Smooth muscle cell (in vitro differentiated cells): ENCODE measurements at regions not wholly inside any gene's neighbourhood (a gene's known extent, or its start where the extent isn't known, plus 50 kb on each side); places are given as distances from the start of the nearest gene placed in this dataset.

ENCODE experiments used
- DNase-seq: peaks from one replicate; lab custom pipeline; 2025; ENCODE audit not compliant: unreplicated experiment; lab: John Stamatoyannopoulos, UW
- H2AFZ ChIP-seq: fragments of 200-600 bp; sonication (generic); 2 replicates; pipeline ENCODE4 v1.6.0; 2016; ENCODE audit warnings: antibody characterized with exemption, low read depth, mild to moderate bottlenecking
- H3F3A ChIP-seq: fragments of 200-600 bp; sonication (generic); 2 replicates; pipeline ENCODE4 v1.6.0; 2017; ENCODE audit warnings: antibody characterized with exemption, low read depth
- H3K27ac ChIP-seq: fragments of 200-600 bp; sonication (generic); 2 replicates; pipeline ENCODE4 v1.5.1; 2016; ENCODE audit warnings: low read depth, mild to moderate bottlenecking
- H3K27me3 ChIP-seq: fragments of 200-600 bp; sonication (generic); 2 replicates; pipeline ENCODE4 v1.6.1; 2016; ENCODE audit warnings: low read depth, mild to moderate bottlenecking
- H3K36me3 ChIP-seq: fragments of 200-600 bp; sonication (generic); 2 replicates; pipeline ENCODE4 v1.5.1; 2016; ENCODE audit warnings: low read depth
- H3K4me1 ChIP-seq: fragments of 200-600 bp; sonication (generic); 2 replicates; pipeline ENCODE4 v1.5.1; 2016; ENCODE audit warnings: low read depth
- H3K4me2 ChIP-seq: fragments of 200-600 bp; sonication (generic); 2 replicates; pipeline ENCODE4 v1.6.0; 2016; ENCODE audit warnings: mild to moderate bottlenecking
- H3K4me3 ChIP-seq: fragments of 200-600 bp; sonication (generic); 2 replicates; pipeline ENCODE4 v1.5.1; 2016; ENCODE audit warnings: mild to moderate bottlenecking
- H3K79me2 ChIP-seq: fragments of 200-600 bp; sonication (generic); 2 replicates; pipeline ENCODE4 v1.6.0; 2016; ENCODE audit warnings: low read depth, mild to moderate bottlenecking
- H3K9ac ChIP-seq: fragments of 200-600 bp; sonication (generic); 2 replicates; pipeline ENCODE4 v1.6.0; 2016; ENCODE audit warnings: low read depth
- H3K9me3 ChIP-seq: fragments of 200-600 bp; sonication (generic); replicated peaks from 2 replicates; pipeline ENCODE4 v1.5.1; 2016; ENCODE audit warnings: low read depth
- H4K20me1 ChIP-seq: fragments of 200-600 bp; sonication (generic); 2 replicates; pipeline ENCODE4 v1.6.0; 2016; ENCODE audit warnings: low read depth
- CTCF ChIP-seq: fragments of 200-600 bp; sonication (generic); IDR thresholded peaks from 2 replicates; pipeline ENCODE4 v1.5.1; 2017; ENCODE audit warnings: borderline replicate concordance, mild to moderate bottlenecking, antibody characterized with exemption; ENCODE audit not compliant: insufficient read depth, poor library complexity, severe bottlenecking
- WGBS: methylation state at CpG from one replicate; pipeline ENCODE4 v1.1.7; 2016; ENCODE audit warnings: low lambda C conversion rate; 5-methylcytosine and 5-hydroxymethylcytosine counted together

GRCh38 chr3:7920211-7920610, 581.4 kb upstream of the LMCD1 start:
- Histone ChIP-seq H3K9me3 (no peaks in the 10 kb centered on the region), H3K4me3 (no peak overlapping the region), H3K79me2 (no peaks in the 10 kb centered on the region), H3K9ac (no peak overlapping the region), H3K36me3 (no peaks in the 10 kb centered on the region), H4K20me1 (no peaks in the 10 kb centered on the region), H3K27ac (no peak overlapping the region), H3K27me3 (no peaks in the 10 kb centered on the region), H3F3A (no peaks in the 10 kb centered on the region), H3K4me2 (no peak overlapping the region), H3K4me1 (no peaks in the 10 kb centered on the region), H2AFZ (no peak overlapping the region)
- DNase-seq = no peak
- no peak for TF ChIP-seq CTCF
- WGBS = 90% methylated on average over 6 of the region's 6 CpGs

GRCh38 chr3:7924228-7924627, 577.4 kb upstream of the LMCD1 start:
- no peaks in the 10 kb centered on the region for H3K36me3 ChIP-seq
- no peak overlapping the region for H3K27ac ChIP-seq
- no peak overlapping the region for H3K4me3 ChIP-seq
- no peak overlapping the region for H2AFZ ChIP-seq
- no peaks in the 10 kb centered on the region for H3F3A ChIP-seq
- 94% methylated on average over 2 of the region's 2 CpGs for WGBS
- H3K4me1 ChIP-seq = no peaks in the 10 kb centered on the region
- H3K79me2 ChIP-seq = no peaks in the 10 kb centered on the region
- H3K9me3 ChIP-seq = no peaks in the 10 kb centered on the region
- no peak for TF ChIP-seq CTCF
- H3K27me3 ChIP-seq = no peaks in the 10 kb centered on the region
- H3K4me2 ChIP-seq = no peak overlapping the region
- H4K20me1 ChIP-seq = no peaks in the 10 kb centered on the region
- H3K9ac ChIP-seq = no peak overlapping the region
- no peak for DNase-seq

- no peak for DNase-seq
- Histone ChIP-seq H3K36me3 (no peaks in the 10 kb centered on the region), H3K27me3 (no peaks in the 10 kb centered on the region), H4K20me1 (no peaks in the 10 kb centered on the region), H3K4me1 (no peaks in the 10 kb centered on the region), H3F3A (no peaks in the 10 kb centered on the region), H3K27ac (no peak overlapping the region), H3K9me3 (no peaks in the 10 kb centered on the region), H3K4me2 (no peak overlapping the region), H3K9ac (no peak overlapping the region), H3K79me2 (no peaks in the 10 kb centered on the region), H3K4me3 (no peak overlapping the region), H2AFZ (no peak overlapping the region)
- 39% methylated on average over 1 of the region's 1 CpG for WGBS
- TF ChIP-seq CTCF = no peak
Observed at GRCh38 chr3:7927015-7927414, 574.6 kb upstream of the LMCD1 start.

GRCh38 chr3:7927864-7928263, 573.8 kb upstream of the LMCD1 start:
- H3K4me1 ChIP-seq = no peaks in the 10 kb centered on the region
- no peaks in the 10 kb centered on the region for H3K9me3 ChIP-seq
- H3K4me2 ChIP-seq = no peak overlapping the region
- no peaks in the 10 kb centered on the region for H3F3A ChIP-seq
- H3K27ac ChIP-seq = no peak overlapping the region
- no peaks in the 10 kb centered on the region for H3K79me2 ChIP-seq
- H4K20me1 ChIP-seq = no peaks in the 10 kb centered on the region
- TF ChIP-seq CTCF = no peak
- no peaks in the 10 kb centered on the region for H3K27me3 ChIP-seq
- H3K36me3 ChIP-seq = no peaks in the 10 kb centered on the region
- no peak overlapping the region for H3K4me3 ChIP-seq
- no peak overlapping the region for H3K9ac ChIP-seq
- no peak for DNase-seq
- H2AFZ ChIP-seq = no peak overlapping the region
